PC-9 (cell line): ENCODE measurements at regions not wholly inside any gene's neighbourhood (a gene's known extent, or its start where the extent isn't known, plus 50 kb on each side); places are given as distances from the start of the nearest gene placed in this dataset.

Experiments
- BruUV-seq: library from RNA; stranded (reverse); fragments of 400-500 nt; replicated peaks from 2 replicates; lab custom pipeline; 2021; lab: Mats Ljungman, UMichigan
- CTCF ChIA-PET: fragments of 300-600 bp; sonication (Branson Sonifier 250); formaldehyde crosslinking; loops from one replicate; lab custom pipeline; 2022; ENCODE audit warnings: antibody characterized with exemption; lab: Charles Lee
- POLR2A ChIA-PET: fragments of 300-600 bp; sonication (Branson Sonifier 250); formaldehyde crosslinking; loops from one replicate; lab custom pipeline; 2022; ENCODE audit warnings: antibody characterized with exemption; ENCODE audit not compliant: unreplicated experiment; lab: Charles Lee
- DNase-seq, 2 experiments: peaks; one replicate each; pipeline versions ENCODE4 v3.0.0 to v3.0.0-alpha.2; 2015 to 2022; ENCODE audit warnings: mixed read lengths in 1 of 2
- H2AFZ ChIP-seq: fragments of 200-600 bp; sonication (generic); 2 replicates; pipeline ENCODE4 v1.8.1; 2017; ENCODE audit warnings: antibody characterized with exemption
- H3F3A ChIP-seq: fragments of 200-600 bp; sonication (generic); 2 replicates; pipeline ENCODE4 v1.8.1; 2017; ENCODE audit warnings: antibody characterized with exemption, mild to moderate bottlenecking, low read depth; ENCODE audit not compliant: insufficient read depth
- H3K27ac ChIP-seq: fragments of 200-600 bp; sonication (generic); 2 replicates; pipeline ENCODE4 v1.6.1; 2016; ENCODE audit warnings: mixed run types
- H3K27me3 ChIP-seq: fragments of 200-600 bp; sonication (generic); 2 replicates; pipeline ENCODE4 v1.6.1; 2016; ENCODE audit warnings: low read depth, mixed run types; ENCODE audit not compliant: insufficient read depth
- H3K36me3 ChIP-seq: fragments of 200-600 bp; sonication (generic); 2 replicates; pipeline ENCODE4 v1.6.1; 2016; ENCODE audit warnings: low read depth, mixed run types
- H3K4me1 ChIP-seq: fragments of 200-600 bp; sonication (generic); replicated peaks from 2 replicates; pipeline ENCODE4 v1.6.1; 2016; ENCODE audit warnings: mixed run types; ENCODE audit not compliant: insufficient read depth
- H3K4me2 ChIP-seq: fragments of 200-600 bp; sonication (generic); 2 replicates; pipeline ENCODE4 v1.6.1; 2017; ENCODE audit warnings: mixed run types
- H3K4me3 ChIP-seq: fragments of 200-600 bp; sonication (generic); 2 replicates; pipeline ENCODE4 v1.6.1; 2016; ENCODE audit warnings: mixed run types
- H3K79me2 ChIP-seq: fragments of 200-600 bp; sonication (generic); 2 replicates; pipeline ENCODE4 v1.6.1; 2017; ENCODE audit warnings: low read depth, mixed run types
- H3K9me2 ChIP-seq: fragments of 200-600 bp; sonication (generic); 2 replicates; pipeline ENCODE4 v1.8.1; 2017; ENCODE audit warnings: mild to moderate bottlenecking; ENCODE audit not compliant: insufficient read depth
- H3K9me3 ChIP-seq: fragments of 200-600 bp; sonication (generic); 2 replicates; pipeline ENCODE4 v1.8.1; 2016; ENCODE audit warnings: low read depth; ENCODE audit not compliant: insufficient read depth
- H4K20me1 ChIP-seq: fragments of 200-600 bp; sonication (generic); 2 replicates; pipeline ENCODE4 v1.8.1; 2017; ENCODE audit not compliant: insufficient read depth
- EZH2 ChIP-seq: fragments of 200-600 bp; sonication (generic); IDR thresholded peaks from 2 replicates; pipeline ENCODE4 v1.8.0; 2017; ENCODE audit warnings: antibody characterized with exemption, low read depth
- intact Hi-C: fragments of 100-400 bp; cut with micrococcal nuclease; formaldehyde crosslinking; loops from one replicate; pipeline ENCODE4 v1.10.0; 2022; ENCODE audit not compliant: unreplicated experiment
- TF ChIP-seq, protein P1 (sequence below): fragments of 200-600 bp; sonication (generic); conservative IDR thresholded peaks from 2 replicates; pipeline ENCODE4 v1.6.1; 2017; ENCODE audit warnings: mixed run types, antibody characterized with exemption, mild to moderate bottlenecking, moderate library complexity

DNA sequence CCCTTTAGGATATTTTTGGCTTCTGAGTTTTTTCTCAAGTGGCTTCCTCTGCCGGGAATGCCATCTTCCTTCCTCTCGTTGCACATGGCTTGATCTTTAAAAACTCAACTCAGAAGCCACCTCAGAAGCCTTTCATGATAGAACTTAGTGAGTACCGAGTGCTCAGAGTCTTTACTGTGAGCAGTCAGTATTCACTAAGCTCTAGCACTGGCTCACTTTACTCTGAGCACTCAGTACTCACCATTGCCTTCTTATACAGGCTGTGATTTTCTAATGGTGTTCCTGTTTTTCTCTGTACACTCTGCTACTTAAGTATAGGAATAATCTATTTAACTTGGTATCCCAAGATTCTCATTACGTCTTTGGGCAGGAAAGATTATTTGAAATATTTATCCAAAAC is 116.2 kb downstream of the PFDN4 start:
- Histone ChIP-seq H3K79me2 (no peaks in the 10 kb centered on the region), H3K9me3 (no peaks in the 10 kb centered on the region; the same call in 1 of the 2 replicates), H3K9me2 (peaks cover 3% of the 10 kb centered on the region), H3K36me3 (no peaks in the 10 kb centered on the region), H3K27me3 (no peaks in the 10 kb centered on the region), H2AFZ (no peak overlapping the region), H3K27ac (no peak overlapping the region), H3K4me3 (no peak overlapping the region), H3F3A (no peaks in the 10 kb centered on the region), H3K4me1 (no peaks in the 10 kb centered on the region), H4K20me1 (no peaks in the 10 kb centered on the region), H3K4me2 (no peak overlapping the region)
- intact Hi-C loops, result no loop called here
- BruUV-seq, result no TSS peak
- TF ChIP-seq, protein P1, sequence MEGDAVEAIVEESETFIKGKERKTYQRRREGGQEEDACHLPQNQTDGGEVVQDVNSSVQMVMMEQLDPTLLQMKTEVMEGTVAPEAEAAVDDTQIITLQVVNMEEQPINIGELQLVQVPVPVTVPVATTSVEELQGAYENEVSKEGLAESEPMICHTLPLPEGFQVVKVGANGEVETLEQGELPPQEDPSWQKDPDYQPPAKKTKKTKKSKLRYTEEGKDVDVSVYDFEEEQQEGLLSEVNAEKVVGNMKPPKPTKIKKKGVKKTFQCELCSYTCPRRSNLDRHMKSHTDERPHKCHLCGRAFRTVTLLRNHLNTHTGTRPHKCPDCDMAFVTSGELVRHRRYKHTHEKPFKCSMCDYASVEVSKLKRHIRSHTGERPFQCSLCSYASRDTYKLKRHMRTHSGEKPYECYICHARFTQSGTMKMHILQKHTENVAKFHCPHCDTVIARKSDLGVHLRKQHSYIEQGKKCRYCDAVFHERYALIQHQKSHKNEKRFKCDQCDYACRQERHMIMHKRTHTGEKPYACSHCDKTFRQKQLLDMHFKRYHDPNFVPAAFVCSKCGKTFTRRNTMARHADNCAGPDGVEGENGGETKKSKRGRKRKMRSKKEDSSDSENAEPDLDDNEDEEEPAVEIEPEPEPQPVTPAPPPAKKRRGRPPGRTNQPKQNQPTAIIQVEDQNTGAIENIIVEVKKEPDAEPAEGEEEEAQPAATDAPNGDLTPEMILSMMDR, result no peak
- no peak for TF ChIP-seq EZH2
- DNase-seq, result no peak
- CTCF ChIA-PET, result interaction anchor here (0.6 kb wide), 1 partner anchor 794 kb away, joined by 3 read pairs; no protein-coding TSS in a partner anchor
- POLR2A ChIA-PET, result no interaction called here

DNA sequence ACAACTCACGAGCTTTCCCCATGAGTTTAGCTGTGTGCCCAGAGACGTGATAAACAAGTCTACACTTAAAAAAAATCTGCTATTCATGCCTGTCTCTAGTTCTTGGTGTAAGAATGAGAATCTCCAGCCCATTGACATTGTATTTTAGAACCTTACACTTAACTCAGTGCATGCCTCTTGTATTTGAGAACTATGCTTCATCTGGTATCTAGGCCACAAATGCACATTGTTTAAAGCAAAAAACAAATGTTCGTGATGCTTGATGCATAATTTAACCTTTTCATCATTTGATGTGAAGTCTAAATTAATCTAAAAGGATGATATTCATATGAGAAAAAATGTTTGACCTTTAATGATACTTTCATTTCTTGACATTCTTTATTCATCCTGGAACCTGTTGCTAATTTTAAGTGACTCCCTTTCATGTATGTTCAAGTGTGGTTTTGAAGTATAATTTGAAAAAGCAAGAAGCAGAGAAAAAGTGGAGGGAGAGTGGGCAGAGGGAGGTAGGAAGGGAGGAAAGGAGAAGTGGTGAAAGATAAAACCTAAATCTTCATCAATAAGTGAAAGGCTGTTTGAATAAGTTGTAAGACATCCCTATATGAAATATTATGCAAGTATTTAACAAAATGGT is 116.9 kb downstream of the PFDN4 start:
- no peak for DNase-seq
- intact Hi-C loops, result no loop called here
- Histone ChIP-seq H3K36me3 (no peaks in the 10 kb centered on the region), H3K79me2 (no peaks in the 10 kb centered on the region), H2AFZ (no peak overlapping the region), H3K4me1 (no peaks in the 10 kb centered on the region), H3K9me3 (no peaks in the 10 kb centered on the region), H3K27me3 (no peaks in the 10 kb centered on the region), H3K4me3 (no peak overlapping the region), H3F3A (no peaks in the 10 kb centered on the region), H4K20me1 (no peaks in the 10 kb centered on the region), H3K27ac (no peak overlapping the region), H3K4me2 (no peak overlapping the region), H3K9me2 (peaks cover 3% of the 10 kb centered on the region)
- no TSS peak for BruUV-seq
- CTCF ChIA-PET, result no interaction called here
- POLR2A ChIA-PET, result no interaction called here
- TF ChIP-seq EZH2, result no peak
- TF ChIP-seq, protein P1, result no peak

DNA sequence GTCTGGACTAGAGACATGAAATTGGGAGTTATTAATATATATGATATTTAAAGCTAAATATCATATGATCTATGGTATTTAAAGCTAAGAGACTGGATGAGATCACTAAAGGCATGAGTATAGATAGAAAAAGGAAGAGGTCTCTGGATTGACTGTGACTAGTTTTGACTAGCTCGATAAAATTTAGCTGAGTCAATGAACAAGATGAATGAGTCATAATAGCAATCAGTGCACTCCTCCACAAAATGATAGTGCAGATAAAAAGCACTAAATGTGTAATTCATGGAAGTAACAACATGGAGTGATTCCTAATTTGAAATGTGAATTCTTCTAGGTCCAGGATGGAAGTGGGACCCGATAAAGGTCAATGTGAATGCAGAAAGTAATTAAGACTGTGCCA is 127.4 kb downstream of the PFDN4 start:
- Histone ChIP-seq H3K4me3 (no peak overlapping the region), H3K9me3 (0 out of 2 replicates have a peak, but pooled peaks cover 3% of the 10 kb centered on the region), H3F3A (no peaks in the 10 kb centered on the region), H3K27ac (no peak overlapping the region), H3K36me3 (no peaks in the 10 kb centered on the region), H3K79me2 (no peaks in the 10 kb centered on the region), H3K9me2 (no peaks in the 10 kb centered on the region), H2AFZ (no peak overlapping the region), H3K4me2 (no peak overlapping the region), H3K4me1 (no peaks in the 10 kb centered on the region), H3K27me3 (no peaks in the 10 kb centered on the region), H4K20me1 (no peaks in the 10 kb centered on the region)
- TF ChIP-seq, protein P1, result no peak
- TF ChIP-seq EZH2, result no peak
- BruUV-seq, result no TSS peak
- ChIA-PET POLR2A (interaction anchor here (0.7 kb wide), 1 partner anchor 1140 kb away, joined by 5 read pairs; no protein-coding TSS in a partner anchor), CTCF (no interaction called here)
- peak in 1 of 2 experiments; percentile 31 for DNase-seq
- intact Hi-C loops, result no loop called here
